ENCODE measurements at regions not wholly inside any gene's neighbourhood (a gene's known extent, or its start where the extent isn't known, plus 50 kb on each side); places are given as distances from the start of the nearest gene placed in this dataset.
A peak's percentile ranks its signal among the peaks of the same experiment; 100 is the strongest.

- TF ChIP-seq ZNF175 (CRISPR knock-in tag; IDR thresholded peaks at IDR 0.05; ENCODE audit: low read depth) = peak; percentile 70; the same call in 1 of the 2 replicates
- no peak for TF ChIP-seq CBX2 (IDR thresholded peaks at IDR 0.05; ENCODE audit: insufficient read depth, low read length, poor library complexity, severe bottlenecking)
- no peak for TF ChIP-seq ZNF124 (CRISPR knock-in tag; IDR thresholded peaks at IDR 0.05)
- no peak for TF ChIP-seq MCM2 (IDR thresholded peaks at IDR 0.05; ENCODE audit: low read depth)
- no peak for TF ChIP-seq SRSF1 (IDR thresholded peaks at IDR 0.05; ENCODE audit: low read depth, low read length)
- TF ChIP-seq MAX (CRISPR knock-in tag; IDR thresholded peaks at IDR 0.05) = peak; percentile 83
- TF ChIP-seq SREBF1 (IDR thresholded peaks at IDR 0.05; ENCODE audit: borderline replicate concordance, low read depth, low read length) = peak; percentile 89
- TF ChIP-seq ZNF668 (CRISPR knock-in tag; IDR thresholded peaks at IDR 0.05) = no peak
- no peak; the same call in 1 of the 2 replicates for TF ChIP-seq FOXP4 (CRISPR knock-in tag; IDR thresholded peaks at IDR 0.05; ENCODE audit: borderline replicate concordance)
- TF ChIP-seq, protein P1, sequence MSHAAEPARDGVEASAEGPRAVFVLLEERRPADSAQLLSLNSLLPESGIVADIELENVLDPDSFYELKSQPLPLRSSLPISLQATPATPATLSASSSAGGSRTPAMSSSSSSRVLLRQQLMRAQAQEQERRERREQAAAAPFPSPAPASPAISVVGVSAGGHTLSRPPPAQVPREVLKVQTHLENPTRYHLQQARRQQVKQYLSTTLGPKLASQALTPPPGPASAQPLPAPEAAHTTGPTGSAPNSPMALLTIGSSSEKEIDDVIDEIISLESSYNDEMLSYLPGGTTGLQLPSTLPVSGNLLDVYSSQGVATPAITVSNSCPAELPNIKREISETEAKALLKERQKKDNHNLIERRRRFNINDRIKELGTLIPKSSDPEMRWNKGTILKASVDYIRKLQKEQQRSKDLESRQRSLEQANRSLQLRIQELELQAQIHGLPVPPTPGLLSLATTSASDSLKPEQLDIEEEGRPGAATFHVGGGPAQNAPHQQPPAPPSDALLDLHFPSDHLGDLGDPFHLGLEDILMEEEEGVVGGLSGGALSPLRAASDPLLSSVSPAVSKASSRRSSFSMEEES (CRISPR knock-in tag; IDR thresholded peaks at IDR 0.05) = peak; percentile 94
- TF ChIP-seq ZNF395 (CRISPR knock-in tag; IDR thresholded peaks at IDR 0.05) = no peak
- TF ChIP-seq NRF1 (conservative IDR thresholded peaks at IDR 0.05 in 1 of 2, IDR thresholded peaks at IDR 0.05 in 1 of 2) = no peak
- TF ChIP-seq NFE2 (IDR thresholded peaks at IDR 0.05; ENCODE audit: low read depth) = 0 out of 2 replicates have a peak, but pooled peaks have one; percentile 11
- TF ChIP-seq, protein P2, sequence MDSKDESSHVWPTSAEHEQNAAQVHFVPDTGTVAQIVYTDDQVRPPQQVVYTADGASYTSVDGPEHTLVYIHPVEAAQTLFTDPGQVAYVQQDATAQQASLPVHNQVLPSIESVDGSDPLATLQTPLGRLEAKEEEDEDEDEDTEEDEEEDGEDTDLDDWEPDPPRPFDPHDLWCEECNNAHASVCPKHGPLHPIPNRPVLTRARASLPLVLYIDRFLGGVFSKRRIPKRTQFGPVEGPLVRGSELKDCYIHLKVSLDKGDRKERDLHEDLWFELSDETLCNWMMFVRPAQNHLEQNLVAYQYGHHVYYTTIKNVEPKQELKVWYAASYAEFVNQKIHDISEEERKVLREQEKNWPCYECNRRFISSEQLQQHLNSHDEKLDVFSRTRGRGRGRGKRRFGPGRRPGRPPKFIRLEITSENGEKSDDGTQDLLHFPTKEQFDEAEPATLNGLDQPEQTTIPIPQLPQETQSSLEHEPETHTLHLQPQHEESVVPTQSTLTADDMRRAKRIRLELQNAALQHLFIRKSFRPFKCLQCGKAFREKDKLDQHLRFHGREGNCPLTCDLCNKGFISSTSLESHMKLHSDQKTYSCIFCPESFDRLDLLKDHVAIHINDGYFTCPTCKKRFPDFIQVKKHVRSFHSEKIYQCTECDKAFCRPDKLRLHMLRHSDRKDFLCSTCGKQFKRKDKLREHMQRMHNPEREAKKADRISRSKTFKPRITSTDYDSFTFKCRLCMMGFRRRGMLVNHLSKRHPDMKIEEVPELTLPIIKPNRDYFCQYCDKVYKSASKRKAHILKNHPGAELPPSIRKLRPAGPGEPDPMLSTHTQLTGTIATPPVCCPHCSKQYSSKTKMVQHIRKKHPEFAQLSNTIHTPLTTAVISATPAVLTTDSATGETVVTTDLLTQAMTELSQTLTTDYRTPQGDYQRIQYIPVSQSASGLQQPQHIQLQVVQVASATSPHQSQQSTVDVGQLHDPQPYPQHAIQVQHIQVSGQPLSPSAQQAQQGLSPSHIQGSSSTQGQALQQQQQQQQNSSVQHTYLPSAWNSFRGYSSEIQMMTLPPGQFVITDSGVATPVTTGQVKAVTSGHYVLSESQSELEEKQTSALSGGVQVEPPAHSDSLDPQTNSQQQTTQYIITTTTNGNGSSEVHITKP (IDR thresholded peaks at IDR 0.05; ENCODE audit: partially characterized antibody) = no peak
- TF ChIP-seq EHMT2 (IDR thresholded peaks at IDR 0.05) = no peak
Measured at GRCh38 chr5:56494300-56494731, 261.2 kb upstream of the ANKRD55 start (continued).

Measured in K562 (cell line).